ENCODE measurements at regions not wholly inside any gene's neighbourhood (a gene's known extent, or its start where the extent isn't known, plus 50 kb on each side); places are given as distances from the start of the nearest gene placed in this dataset.

- no peaks in the 10 kb centered on the region for H3K27me3 Mint-ChIP-seq
- H3K27ac Mint-ChIP-seq, result no peak overlapping the region
- DNase-seq, result no peak
- H3K36me3 Mint-ChIP-seq, result no peaks in the 10 kb centered on the region
- H3K9me3 Mint-ChIP-seq, result peaks cover 0 to 13% (median 2%) of the 10 kb centered on the region in 8 donors
- no peaks in the 10 kb centered on the region for H3K4me1 Mint-ChIP-seq
- H3K4me3 Mint-ChIP-seq, result no peak overlapping the region
- POLR2A ChIA-PET (ENCODE audit: partially characterized antibody), result no interaction called here
- H3K4me3 ChIP-seq (ENCODE audit: low read length in 2 of 2), result no peak overlapping the region
- CTCF ChIA-PET (ENCODE audit: partially characterized antibody), result no interaction called here
- no peak overlapping the region for H3K27ac ChIP-seq (ENCODE audit: low read depth, low read length)
- no peaks in the 10 kb centered on the region for H3K4me1 ChIP-seq (ENCODE audit: insufficient read depth, low read length)
- intact Hi-C loops (cut with micrococcal nuclease), result no loop called here
- no peaks in the 10 kb centered on the region for H3K9me3 ChIP-seq (ENCODE audit: control insufficient read depth in 1 of 2, low read length in 2 of 2)
- H3K27me3 ChIP-seq (ENCODE audit: insufficient read depth, low read length), result no peaks in the 10 kb centered on the region
- H3K36me3 ChIP-seq (ENCODE audit: insufficient read depth, low read length), result no peaks in the 10 kb centered on the region
These were observed 152.6 kb upstream of the KYNU start for GRCh38 chr2:142724713-142725349.

- ChIA-PET POLR2A (ENCODE audit: partially characterized antibody) (no interaction called here), CTCF (ENCODE audit: partially characterized antibody) (no interaction called here)
- H3K4me1 ChIP-seq (ENCODE audit: insufficient read depth, low read length), result no peaks in the 10 kb centered on the region
- no peaks in the 10 kb centered on the region for H3K4me1 Mint-ChIP-seq
- H3K27me3 Mint-ChIP-seq, result no peaks in the 10 kb centered on the region
- H3K36me3 Mint-ChIP-seq, result no peaks in the 10 kb centered on the region
- H3K9me3 ChIP-seq (ENCODE audit: control insufficient read depth in 1 of 2, low read length in 2 of 2), result no peaks in the 10 kb centered on the region
- no peak overlapping the region for H3K4me3 ChIP-seq (ENCODE audit: low read length in 2 of 2)
- H3K27ac Mint-ChIP-seq, result no peak overlapping the region
- H3K4me3 Mint-ChIP-seq, result no peak overlapping the region
- no peaks in the 10 kb centered on the region for H3K27me3 ChIP-seq (ENCODE audit: insufficient read depth, low read length)
- H3K27ac ChIP-seq (ENCODE audit: low read depth, low read length), result no peak overlapping the region
- DNase-seq, result no peak
- peaks cover 0 to 10% (median 1%) of the 10 kb centered on the region in 8 donors for H3K9me3 Mint-ChIP-seq
- H3K36me3 ChIP-seq (ENCODE audit: insufficient read depth, low read length), result no peaks in the 10 kb centered on the region
- intact Hi-C loops (cut with micrococcal nuclease), result no loop called here
These were observed 153.3 kb upstream of the KYNU start for GRCh38 chr2:142724186-142724585.

GRCh38 chr2:142723236-142723635 lies 154.2 kb upstream of the KYNU start:
- POLR2A ChIA-PET (ENCODE audit: partially characterized antibody), result no interaction called here
- Mint-ChIP-seq H3K36me3 (no peaks in the 10 kb centered on the region), H3K27me3 (no peaks in the 10 kb centered on the region), H3K4me1 (no peaks in the 10 kb centered on the region), H3K9me3 (peaks cover 0 to 6% (median under 1%) of the 10 kb centered on the region in 8 donors), H3K27ac (no peak overlapping the region), H3K4me3 (no peak overlapping the region)
- Histone ChIP-seq H3K27me3 (ENCODE audit: insufficient read depth, low read length) (no peaks in the 10 kb centered on the region), H3K9me3 (ENCODE audit: control insufficient read depth in 1 of 2, low read length in 2 of 2) (no peaks in the 10 kb centered on the region), H3K27ac (ENCODE audit: low read depth, low read length) (no peak overlapping the region), H3K4me3 (ENCODE audit: low read length in 2 of 2) (no peak overlapping the region), H3K4me1 (ENCODE audit: insufficient read depth, low read length) (no peaks in the 10 kb centered on the region), H3K36me3 (ENCODE audit: insufficient read depth, low read length) (no peaks in the 10 kb centered on the region)
- intact Hi-C loops (cut with micrococcal nuclease), result no loop called here
- CTCF ChIA-PET (ENCODE audit: partially characterized antibody), result no interaction called here
- DNase-seq, result no peak

- Mint-ChIP-seq H3K36me3 (no peaks in the 10 kb centered on the region), H3K27me3 (no peaks in the 10 kb centered on the region), H3K4me1 (no peaks in the 10 kb centered on the region), H3K27ac (no peak overlapping the region), H3K4me3 (no peak overlapping the region), H3K9me3 (peaks cover 0 to 6% (median under 1%) of the 10 kb centered on the region in 8 donors)
- Histone ChIP-seq H3K4me1 (ENCODE audit: insufficient read depth, low read length) (no peaks in the 10 kb centered on the region), H3K9me3 (ENCODE audit: control insufficient read depth in 1 of 2, low read length in 2 of 2) (no peaks in the 10 kb centered on the region), H3K36me3 (ENCODE audit: insufficient read depth, low read length) (no peaks in the 10 kb centered on the region), H3K4me3 (ENCODE audit: low read length in 2 of 2) (no peak overlapping the region), H3K27me3 (ENCODE audit: insufficient read depth, low read length) (no peaks in the 10 kb centered on the region), H3K27ac (ENCODE audit: low read depth, low read length) (no peak overlapping the region)
- intact Hi-C loops (cut with micrococcal nuclease), result no loop called here
- no peak for DNase-seq
- CTCF ChIA-PET (ENCODE audit: partially characterized antibody), result no interaction called here
- POLR2A ChIA-PET (ENCODE audit: partially characterized antibody), result no interaction called here
These were observed 154.9 kb upstream of the KYNU start for GRCh38 chr2:142722569-142722968.

- Histone ChIP-seq H3K4me3 (ENCODE audit: low read length in 2 of 2) (no peak overlapping the region), H3K27me3 (ENCODE audit: insufficient read depth, low read length) (no peaks in the 10 kb centered on the region), H3K27ac (ENCODE audit: low read depth, low read length) (no peak overlapping the region), H3K36me3 (ENCODE audit: insufficient read depth, low read length) (no peaks in the 10 kb centered on the region), H3K9me3 (ENCODE audit: control insufficient read depth in 1 of 2, low read length in 2 of 2) (no peaks in the 10 kb centered on the region), H3K4me1 (ENCODE audit: insufficient read depth, low read length) (no peaks in the 10 kb centered on the region)
- POLR2A ChIA-PET (ENCODE audit: partially characterized antibody), result no interaction called here
- CTCF ChIA-PET (ENCODE audit: partially characterized antibody), result no interaction called here
- no peak for DNase-seq
- intact Hi-C loops (cut with micrococcal nuclease), result no loop called here
- Mint-ChIP-seq H3K36me3 (no peaks in the 10 kb centered on the region), H3K4me1 (no peaks in the 10 kb centered on the region), H3K4me3 (no peak overlapping the region), H3K27me3 (no peaks in the 10 kb centered on the region), H3K9me3 (peaks cover 0 to 6% (median under 1%) of the 10 kb centered on the region in 8 donors), H3K27ac (no peak overlapping the region)
These were observed 155.4 kb upstream of the KYNU start for GRCh38 chr2:142722086-142722485.

- Mint-ChIP-seq H3K4me3 (no peak overlapping the region), H3K4me1 (no peaks in the 10 kb centered on the region), H3K27me3 (no peaks in the 10 kb centered on the region), H3K9me3 (peaks cover 0 to 6% (median 0%) of the 10 kb centered on the region in 8 donors), H3K27ac (no peak overlapping the region), H3K36me3 (no peaks in the 10 kb centered on the region)
- Histone ChIP-seq H3K4me3 (ENCODE audit: low read length in 2 of 2) (no peak overlapping the region), H3K27me3 (ENCODE audit: insufficient read depth, low read length) (no peaks in the 10 kb centered on the region), H3K9me3 (ENCODE audit: control insufficient read depth in 1 of 2, low read length in 2 of 2) (no peaks in the 10 kb centered on the region), H3K4me1 (ENCODE audit: insufficient read depth, low read length) (no peaks in the 10 kb centered on the region), H3K27ac (ENCODE audit: low read depth, low read length) (no peak overlapping the region), H3K36me3 (ENCODE audit: insufficient read depth, low read length) (no peaks in the 10 kb centered on the region)
- intact Hi-C loops (cut with micrococcal nuclease), result no loop called here
- DNase-seq, result no peak
- ChIA-PET CTCF (ENCODE audit: partially characterized antibody) (no interaction called here), POLR2A (ENCODE audit: partially characterized antibody) (no interaction called here)
These were observed 156.4 kb upstream of the KYNU start for GRCh38 chr2:142721015-142721414.

GRCh38 chr2:142718576-142719155 lies 158.8 kb upstream of the KYNU start:
- no peak for DNase-seq

More at GRCh38 chr2:142718576-142719155, 158.8 kb upstream of the KYNU start:
- Mint-ChIP-seq H3K4me1 (no peaks in the 10 kb centered on the region), H3K27ac (no peak overlapping the region), H3K27me3 (no peaks in the 10 kb centered on the region), H3K4me3 (no peak overlapping the region), H3K9me3 (peaks cover 0 to 6% (median 1%) of the 10 kb centered on the region in 8 donors), H3K36me3 (no peaks in the 10 kb centered on the region)
- intact Hi-C loops (cut with micrococcal nuclease), result no loop called here
- Histone ChIP-seq H3K27me3 (ENCODE audit: insufficient read depth, low read length) (no peaks in the 10 kb centered on the region), H3K36me3 (ENCODE audit: insufficient read depth, low read length) (no peaks in the 10 kb centered on the region), H3K27ac (ENCODE audit: low read depth, low read length) (no peak overlapping the region), H3K4me3 (ENCODE audit: low read length in 2 of 2) (no peak overlapping the region), H3K4me1 (ENCODE audit: insufficient read depth, low read length) (no peaks in the 10 kb centered on the region), H3K9me3 (ENCODE audit: control insufficient read depth in 1 of 2, low read length in 2 of 2) (no peaks in the 10 kb centered on the region)
- POLR2A ChIA-PET (ENCODE audit: partially characterized antibody), result no interaction called here
- CTCF ChIA-PET (ENCODE audit: partially characterized antibody), result no interaction called here

Measured in CD4-positive, alpha-beta memory T cell (primary cell).